Prostate gland (tissue), 2 donors: ENCODE measurements at regions not wholly inside any gene's neighbourhood (a gene's known extent, or its start where the extent isn't known, plus 50 kb on each side); places are given as distances from the start of the nearest gene placed in this dataset.

ENCODE experiments used
- POLR2A ChIP-seq: fragments of 450-650 bp; IDR thresholded peaks from one replicate; pipeline ENCODE4 v1.6.1; 2016; ENCODE audit warnings: antibody characterized with exemption, mild to moderate bottlenecking
- TF ChIP-seq, protein P1 (sequence below), 4 experiments: fragments of 200-600 bp in 2 of 4; fragments of 450-650 bp in 2 of 4; sonication (generic) in 2 of 4; IDR thresholded peaks; 1 replicate in 3 of 4; 2 replicates in 1 of 4; pipeline ENCODE4 v1.5.1; 2016 to 2019; ENCODE audit warnings: antibody characterized with exemption in 4 of 4, mild to moderate bottlenecking in 2 of 4, moderate library complexity in 2 of 4

- TF ChIP-seq POLR2A: no peak
- TF ChIP-seq, protein P1, sequence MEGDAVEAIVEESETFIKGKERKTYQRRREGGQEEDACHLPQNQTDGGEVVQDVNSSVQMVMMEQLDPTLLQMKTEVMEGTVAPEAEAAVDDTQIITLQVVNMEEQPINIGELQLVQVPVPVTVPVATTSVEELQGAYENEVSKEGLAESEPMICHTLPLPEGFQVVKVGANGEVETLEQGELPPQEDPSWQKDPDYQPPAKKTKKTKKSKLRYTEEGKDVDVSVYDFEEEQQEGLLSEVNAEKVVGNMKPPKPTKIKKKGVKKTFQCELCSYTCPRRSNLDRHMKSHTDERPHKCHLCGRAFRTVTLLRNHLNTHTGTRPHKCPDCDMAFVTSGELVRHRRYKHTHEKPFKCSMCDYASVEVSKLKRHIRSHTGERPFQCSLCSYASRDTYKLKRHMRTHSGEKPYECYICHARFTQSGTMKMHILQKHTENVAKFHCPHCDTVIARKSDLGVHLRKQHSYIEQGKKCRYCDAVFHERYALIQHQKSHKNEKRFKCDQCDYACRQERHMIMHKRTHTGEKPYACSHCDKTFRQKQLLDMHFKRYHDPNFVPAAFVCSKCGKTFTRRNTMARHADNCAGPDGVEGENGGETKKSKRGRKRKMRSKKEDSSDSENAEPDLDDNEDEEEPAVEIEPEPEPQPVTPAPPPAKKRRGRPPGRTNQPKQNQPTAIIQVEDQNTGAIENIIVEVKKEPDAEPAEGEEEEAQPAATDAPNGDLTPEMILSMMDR (IDR thresholded peaks at IDR 0.05): no peak
Measured at GRCh38 chr3:13262493-13263211, 157.5 kb downstream of the NUP210 start.
